ENCODE measurements at regions not wholly inside any gene's neighbourhood (a gene's known extent, or its start where the extent isn't known, plus 50 kb on each side); places are given as distances from the start of the nearest gene placed in this dataset.
"Not testable (repeated sequence)": the region's sequence is repeated elsewhere in the genome, so short reads cannot be mapped to it uniquely, and the experiment has no call there.

GRCh38 chr12:83468988-83469908 lies 782.5 kb downstream of the TMTC2 start:
- no peak for DNase-seq (ENCODE audit: low read depth)

- DNase-seq (ENCODE audit: low read depth) = no peak
These were observed 778.9 kb downstream of the TMTC2 start for GRCh38 chr12:83465632-83466031.

DNA sequence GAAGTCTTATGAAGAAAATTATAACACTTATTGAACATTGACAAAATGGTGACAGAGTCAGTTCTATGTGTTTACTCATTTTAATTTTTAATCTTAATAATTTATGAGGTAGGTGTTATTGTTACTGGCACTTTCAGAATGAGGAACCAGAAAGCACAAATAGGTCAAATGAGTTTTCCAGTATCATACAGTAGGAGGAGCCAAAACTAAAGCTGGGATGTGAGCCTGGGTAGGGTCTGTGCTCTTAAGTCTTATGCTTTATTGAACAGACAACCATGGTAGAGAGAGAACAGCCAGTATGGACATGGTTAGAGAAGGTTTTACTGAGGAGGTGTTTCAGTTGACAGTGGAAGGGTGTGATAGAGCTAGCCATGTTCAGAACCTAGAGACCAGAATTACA lies 775.7 kb downstream of the TMTC2 start:
- DNase-seq (ENCODE audit: low read depth) = no peak

DNA sequence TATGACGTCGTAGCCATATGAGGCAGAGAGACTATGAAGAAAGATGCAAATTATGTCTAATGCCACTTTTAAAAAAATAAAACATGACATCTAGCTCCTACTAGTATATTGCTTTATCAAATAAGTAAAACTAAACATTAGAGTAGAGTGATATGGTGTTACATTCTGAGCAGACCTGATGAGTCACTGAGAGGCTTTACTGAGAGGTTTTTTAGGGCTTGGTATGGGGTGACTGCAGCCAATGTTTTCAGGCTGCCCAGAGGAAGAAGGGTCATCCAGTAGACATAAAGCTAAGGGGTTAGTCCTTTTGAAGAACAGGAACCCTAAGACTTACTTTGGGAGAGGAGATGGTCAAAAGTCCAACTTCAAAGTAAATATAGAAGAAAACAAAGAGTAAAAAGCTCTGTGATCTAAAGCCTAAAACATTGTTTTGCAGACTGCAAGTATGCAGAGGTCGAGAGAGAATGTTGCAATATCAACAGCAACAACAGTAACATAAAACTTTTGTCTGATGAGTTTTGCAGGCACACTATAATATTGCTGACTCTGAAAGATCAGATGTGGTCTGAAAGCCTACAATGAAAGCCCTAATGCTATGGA lies 774.7 kb downstream of the TMTC2 start:
- no peak for DNase-seq (ENCODE audit: low read depth)

DNA sequence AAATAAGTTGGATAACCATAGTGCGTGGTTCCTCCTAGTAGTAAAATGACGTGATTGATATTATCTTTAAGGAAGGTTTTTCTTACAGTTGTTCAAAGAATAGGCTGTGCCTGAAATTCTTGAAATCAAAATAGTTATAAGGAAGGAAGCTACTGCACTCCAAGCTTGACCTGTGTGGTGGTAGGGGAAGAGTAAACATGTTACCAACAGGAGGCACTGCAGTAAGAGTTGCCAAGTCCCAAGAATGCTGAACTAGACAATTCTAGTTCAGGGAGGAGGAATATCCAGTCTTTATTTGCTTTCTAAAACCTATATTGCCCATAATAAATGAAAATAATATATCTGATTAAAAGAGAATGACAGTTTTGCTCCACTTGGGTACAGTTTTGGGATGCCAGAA lies 764.5 kb downstream of the TMTC2 start:
- no peak for DNase-seq (ENCODE audit: low read depth)

- DNase-seq (ENCODE audit: low read depth) = no peak
These were observed 747.9 kb downstream of the TMTC2 start for GRCh38 chr12:83434600-83434999.

DNA sequence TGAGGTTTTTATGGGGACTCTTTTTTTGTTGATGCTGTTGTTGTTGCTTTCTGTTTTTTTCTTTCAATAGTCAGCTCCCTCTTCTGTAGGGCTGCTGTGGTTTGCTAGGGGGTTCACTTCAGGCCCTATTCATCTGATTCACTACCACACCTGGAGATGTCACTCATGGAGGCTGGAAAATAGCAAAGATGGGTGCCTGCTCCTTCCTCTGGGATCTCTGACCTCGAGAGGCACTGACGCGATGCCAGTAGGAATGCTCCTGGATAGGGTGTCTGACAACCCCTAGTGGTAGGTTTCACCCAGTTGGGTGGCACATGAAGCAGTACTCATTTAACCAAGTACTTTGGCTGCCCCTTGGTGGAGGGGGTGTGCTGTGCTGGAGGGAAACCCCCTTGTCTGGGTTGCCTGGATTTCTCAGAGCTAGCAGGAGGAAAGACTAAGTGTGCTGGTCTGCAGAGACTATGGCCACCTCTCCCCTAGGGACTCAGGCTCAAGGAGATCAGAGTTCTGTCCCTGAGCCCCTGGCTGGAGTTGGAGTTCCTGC lies 745.5 kb downstream of the TMTC2 start:
- DNase-seq (ENCODE audit: low read depth) = no peak

- DNase-seq (ENCODE audit: low read depth) = not testable (repeated sequence)
These were observed 741.0 kb downstream of the TMTC2 start for GRCh38 chr12:83427586-83428136.

DNA sequence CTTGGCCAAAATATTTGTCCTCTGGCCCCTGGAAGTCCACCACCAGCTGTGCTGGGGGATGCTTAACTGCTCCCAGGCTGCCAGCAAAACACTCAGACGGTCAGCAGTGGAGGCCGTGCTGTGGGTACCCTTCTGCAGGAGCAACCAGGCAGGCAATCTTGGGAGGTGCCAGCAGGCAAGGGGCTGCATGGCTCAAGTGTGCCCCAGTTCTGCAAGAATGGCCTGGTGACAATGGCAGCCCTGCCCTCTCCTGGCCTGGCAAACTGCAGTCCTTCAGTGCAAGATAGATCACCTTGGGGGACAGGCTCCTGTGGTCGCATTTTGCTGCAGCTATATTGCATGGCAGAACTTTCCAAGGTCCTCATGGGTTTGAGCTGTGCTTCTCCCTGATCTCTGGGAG lies 728.3 kb downstream of the TMTC2 start:
- no peak for DNase-seq (ENCODE audit: low read depth)

DNA sequence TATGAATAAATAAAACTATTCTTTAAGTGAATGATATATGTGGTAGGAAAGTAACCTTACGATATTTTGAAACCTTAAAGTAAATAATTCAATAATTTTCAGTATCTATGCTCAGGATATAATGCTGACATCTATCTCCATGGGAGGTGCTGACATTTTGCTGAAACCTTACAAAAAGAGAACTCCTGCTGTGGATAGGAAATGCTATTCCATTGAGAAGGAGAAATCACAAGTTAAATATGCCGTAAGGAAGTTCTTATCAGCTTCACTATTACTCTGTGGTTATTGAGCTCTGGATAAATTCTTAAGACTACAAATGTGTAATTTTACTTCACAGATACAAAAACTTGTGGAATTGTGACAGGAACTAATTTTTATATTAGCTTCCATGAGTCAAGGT lies 722.1 kb downstream of the TMTC2 start:
- DNase-seq (ENCODE audit: low read depth) = no peak

DNA sequence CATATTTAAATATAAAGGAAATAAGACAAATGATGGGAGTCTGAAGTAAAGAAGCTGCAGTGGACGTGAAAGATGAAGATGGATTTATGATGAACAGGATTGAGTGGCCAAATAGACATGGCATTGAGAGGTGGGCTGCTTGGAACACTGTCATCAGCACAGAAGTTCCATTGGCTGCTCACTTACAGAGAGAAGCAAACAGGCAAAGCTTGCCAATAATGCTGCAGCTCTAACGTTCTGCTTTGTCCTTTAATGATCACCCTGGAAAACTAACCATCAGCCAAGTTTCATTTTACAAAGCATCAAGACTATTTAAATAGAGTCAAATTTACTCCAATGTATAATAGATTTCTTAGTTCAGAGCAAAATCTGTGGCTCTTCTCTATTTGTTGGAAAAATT lies 721.4 kb downstream of the TMTC2 start:
- DNase-seq (ENCODE audit: low read depth) = no peak

DNA sequence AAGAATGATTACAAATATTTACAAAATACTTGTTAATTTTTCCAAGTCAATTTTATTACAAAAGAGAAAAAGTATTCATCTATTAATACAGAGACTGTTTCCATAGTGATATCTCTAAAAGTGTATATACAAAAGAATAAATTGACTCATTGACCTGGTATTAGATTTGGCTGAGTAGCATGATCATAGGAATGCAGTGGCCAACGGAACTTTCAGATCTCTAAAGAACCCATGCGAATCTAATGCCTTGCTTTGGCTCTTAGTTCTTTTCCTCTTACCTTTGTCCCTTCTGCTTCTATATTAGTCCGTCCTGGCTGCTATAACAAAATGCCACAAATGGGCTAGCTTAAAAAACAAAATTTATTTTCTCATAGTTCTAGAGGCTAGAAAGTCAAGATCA lies 717.8 kb downstream of the TMTC2 start:
- DNase-seq (ENCODE audit: low read depth) = no peak

GRCh38 chr12:83390186-83390585 lies 703.5 kb downstream of the TMTC2 start:
- DNase-seq (ENCODE audit: low read depth) = no peak

GRCh38 chr12:83389237-83389996 lies 702.7 kb downstream of the TMTC2 start:
- no peak for DNase-seq (ENCODE audit: low read depth)

DNA sequence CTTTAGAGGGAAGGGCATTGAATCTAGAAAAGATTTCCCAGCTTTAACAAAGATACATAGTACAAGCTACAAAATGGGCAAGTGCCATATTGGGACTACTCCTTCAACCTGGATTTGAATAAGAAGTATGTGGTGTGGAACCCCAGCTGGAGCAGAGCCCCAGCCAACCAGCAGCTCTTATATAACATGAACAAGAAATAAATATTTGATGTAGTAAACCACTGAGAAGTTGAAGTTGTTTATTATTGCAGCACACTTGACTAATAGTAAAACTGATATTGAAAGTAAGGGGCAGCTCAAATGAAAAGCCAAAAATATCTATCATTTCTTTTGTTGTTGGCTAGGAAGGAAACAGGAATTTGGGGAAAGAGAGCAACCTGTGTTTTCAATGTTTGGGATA lies 701.8 kb downstream of the TMTC2 start:
- DNase-seq (ENCODE audit: low read depth) = no peak

GRCh38 chr12:83386527-83387264 lies 700.0 kb downstream of the TMTC2 start:
- DNase-seq (ENCODE audit: low read depth) = no peak

DNA sequence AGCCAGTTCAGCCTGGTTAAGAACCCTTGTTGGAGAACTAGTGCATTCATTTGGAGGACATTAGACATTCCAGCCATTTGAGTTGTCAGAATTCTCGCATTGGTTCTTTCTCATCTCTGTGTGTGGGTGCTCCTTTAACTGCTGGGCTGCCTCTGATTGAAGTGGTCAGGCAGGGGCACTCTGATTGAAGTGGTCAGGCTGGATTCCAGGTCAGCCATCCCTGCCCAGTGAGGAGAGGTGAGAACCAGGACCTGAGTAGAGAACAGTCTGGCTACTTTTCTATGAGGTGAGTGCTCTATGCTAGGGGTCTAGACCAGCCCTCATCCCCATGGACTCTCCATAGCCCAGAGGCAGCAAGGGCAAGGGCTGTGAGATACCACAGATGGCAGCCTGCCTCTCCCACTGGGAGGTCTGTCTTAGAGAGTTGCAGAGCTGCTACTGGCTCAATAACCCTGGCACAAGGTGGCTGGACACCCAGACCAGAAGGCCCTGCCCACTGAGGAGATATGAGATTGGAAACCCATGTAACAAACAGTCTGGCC lies 691.6 kb downstream of the TMTC2 start:
- no peak for DNase-seq (ENCODE audit: low read depth)

GRCh38 chr12:83365317-83365716 lies 678.6 kb downstream of the TMTC2 start:
- no peak for DNase-seq (ENCODE audit: low read depth)

- no peak for DNase-seq (ENCODE audit: low read depth)
These were observed 674.8 kb downstream of the TMTC2 start for GRCh38 chr12:83361475-83361874.

GRCh38 chr12:83361071-83361470 lies 674.4 kb downstream of the TMTC2 start:
- no peak for DNase-seq (ENCODE audit: low read depth)

- no peak for DNase-seq (ENCODE audit: low read depth)
These were observed 663.4 kb downstream of the TMTC2 start for GRCh38 chr12:83349907-83350611.

Measured in activated T-cell treated with anti-CD3 and anti-CD28 coated beads for 48 hours (primary cell).